MG63 (cell line): ENCODE measurements at regions not wholly inside any gene's neighbourhood (a gene's known extent, or its start where the extent isn't known, plus 50 kb on each side); places are given as distances from the start of the nearest gene placed in this dataset.

Experiments used
- DNase-seq: peaks from one replicate; pipeline ENCODE4 v3.0.0-alpha.2; 2020
- H3K27me3 ChIP-seq: fragments of 250-450 bp; sonication (Bioruptor Pico); 2 replicates; pipeline ENCODE4 v1.5.1; 2020; ENCODE audit warnings: mild to moderate bottlenecking, moderate library complexity
- H3K36me3 ChIP-seq: fragments of 250-450 bp; sonication (Bioruptor Pico); 2 replicates; pipeline ENCODE4 v1.5.1; 2020; ENCODE audit warnings: mild to moderate bottlenecking, moderate library complexity
- H3K4me3 ChIP-seq: fragments of 250-450 bp; sonication (Bioruptor Pico); 2 replicates; pipeline ENCODE4 v1.5.1; 2020; ENCODE audit warnings: mild to moderate bottlenecking, moderate library complexity
- H3K9me3 ChIP-seq: fragments of 250-450 bp; sonication (Bioruptor Pico); 2 replicates; pipeline ENCODE4 v1.5.1; 2020; ENCODE audit warnings: mild to moderate bottlenecking, moderate library complexity

GRCh38 chr2:123077101-123077500 is 948.0 kb upstream of the CNTNAP5 start:
- no peak for DNase-seq
- Histone ChIP-seq H3K4me3 (no peak overlapping the region), H3K27me3 (no peaks in the 10 kb centered on the region), H3K9me3 (peaks cover 6% of the 10 kb centered on the region; the same call in 1 of the 2 replicates), H3K36me3 (no peaks in the 10 kb centered on the region)

- Histone ChIP-seq H3K9me3 (peaks cover 6% of the 10 kb centered on the region; the same call in 1 of the 2 replicates), H3K4me3 (no peak overlapping the region), H3K36me3 (no peaks in the 10 kb centered on the region), H3K27me3 (no peaks in the 10 kb centered on the region)
- no peak for DNase-seq
Observed at GRCh38 chr2:123080331-123080730, 944.8 kb upstream of the CNTNAP5 start.

GRCh38 chr2:123085484-123085883 is 939.6 kb upstream of the CNTNAP5 start:
- Histone ChIP-seq H3K27me3 (no peaks in the 10 kb centered on the region), H3K36me3 (no peaks in the 10 kb centered on the region)

GRCh38 chr2:123086613-123087385 is 938.3 kb upstream of the CNTNAP5 start:
- Histone ChIP-seq H3K9me3 (no peaks in the 10 kb centered on the region), H3K27me3 (no peaks in the 10 kb centered on the region), H3K4me3 (no peak overlapping the region), H3K36me3 (no peaks in the 10 kb centered on the region)
- DNase-seq: no peak

More at GRCh38 chr2:123085484-123085883, 939.6 kb upstream of the CNTNAP5 start:
- DNase-seq: no peak
- Histone ChIP-seq H3K4me3 (no peak overlapping the region), H3K9me3 (no peaks in the 10 kb centered on the region)

GRCh38 chr2:123091471-123091870 is 933.6 kb upstream of the CNTNAP5 start:
- H3K36me3 ChIP-seq: no peaks in the 10 kb centered on the region
- no peak for DNase-seq
- no peak overlapping the region for H3K4me3 ChIP-seq
- no peaks in the 10 kb centered on the region for H3K27me3 ChIP-seq
- H3K9me3 ChIP-seq: no peaks in the 10 kb centered on the region

- Histone ChIP-seq H3K36me3 (no peaks in the 10 kb centered on the region), H3K27me3 (no peaks in the 10 kb centered on the region), H3K4me3 (no peak overlapping the region), H3K9me3 (no peaks in the 10 kb centered on the region)
- no peak for DNase-seq
Observed at GRCh38 chr2:123093199-123093598, 931.9 kb upstream of the CNTNAP5 start.

- no peak for DNase-seq
- Histone ChIP-seq H3K36me3 (no peaks in the 10 kb centered on the region), H3K4me3 (no peak overlapping the region), H3K27me3 (no peaks in the 10 kb centered on the region), H3K9me3 (no peaks in the 10 kb centered on the region)
Observed at GRCh38 chr2:123095219-123095835, 929.8 kb upstream of the CNTNAP5 start.

- H3K27me3 ChIP-seq: no peaks in the 10 kb centered on the region
- H3K9me3 ChIP-seq: no peaks in the 10 kb centered on the region
- no peak for DNase-seq
- no peaks in the 10 kb centered on the region for H3K36me3 ChIP-seq
- no peak overlapping the region for H3K4me3 ChIP-seq
Observed at GRCh38 chr2:123098619-123099018, 926.5 kb upstream of the CNTNAP5 start.

- no peak for DNase-seq
- no peaks in the 10 kb centered on the region for H3K36me3 ChIP-seq
- no peak overlapping the region for H3K4me3 ChIP-seq
- H3K9me3 ChIP-seq: no peaks in the 10 kb centered on the region
- no peaks in the 10 kb centered on the region for H3K27me3 ChIP-seq
Observed at GRCh38 chr2:123101434-123101833, 923.7 kb upstream of the CNTNAP5 start.

GRCh38 chr2:123103902-123104301 is 921.2 kb upstream of the CNTNAP5 start:
- Histone ChIP-seq H3K27me3 (no peaks in the 10 kb centered on the region), H3K36me3 (no peaks in the 10 kb centered on the region), H3K4me3 (no peak overlapping the region), H3K9me3 (no peaks in the 10 kb centered on the region)
- no peak for DNase-seq

GRCh38 chr2:123116595-123116994 is 908.5 kb upstream of the CNTNAP5 start:
- DNase-seq: no peak
- Histone ChIP-seq H3K36me3 (no peaks in the 10 kb centered on the region), H3K9me3 (no peaks in the 10 kb centered on the region; the same call in 1 of the 2 replicates), H3K4me3 (no peak overlapping the region), H3K27me3 (no peaks in the 10 kb centered on the region)

GRCh38 chr2:123127236-123127635 is 897.9 kb upstream of the CNTNAP5 start:
- H3K36me3 ChIP-seq: no peaks in the 10 kb centered on the region
- no peak for DNase-seq
- no peaks in the 10 kb centered on the region for H3K27me3 ChIP-seq
- no peak overlapping the region for H3K4me3 ChIP-seq
- no peaks in the 10 kb centered on the region for H3K9me3 ChIP-seq

GRCh38 chr2:123128951-123129350 is 896.1 kb upstream of the CNTNAP5 start:
- DNase-seq: no peak
- Histone ChIP-seq H3K27me3 (no peaks in the 10 kb centered on the region), H3K9me3 (no peaks in the 10 kb centered on the region), H3K36me3 (no peaks in the 10 kb centered on the region), H3K4me3 (no peak overlapping the region)

GRCh38 chr2:123136419-123136818 is 888.7 kb upstream of the CNTNAP5 start:
- Histone ChIP-seq H3K27me3 (no peaks in the 10 kb centered on the region), H3K36me3 (no peaks in the 10 kb centered on the region), H3K9me3 (no peaks in the 10 kb centered on the region), H3K4me3 (no peak overlapping the region)
- no peak for DNase-seq

- H3K27me3 ChIP-seq: no peaks in the 10 kb centered on the region
- no peaks in the 10 kb centered on the region for H3K9me3 ChIP-seq
- DNase-seq: no peak
- no peaks in the 10 kb centered on the region for H3K36me3 ChIP-seq
- peak overlapping the region; percentile 39 for H3K4me3 ChIP-seq
Observed at GRCh38 chr2:123144082-123144481, 881.0 kb upstream of the CNTNAP5 start.

- Histone ChIP-seq H3K4me3 (no peak overlapping the region), H3K27me3 (no peaks in the 10 kb centered on the region), H3K9me3 (no peaks in the 10 kb centered on the region), H3K36me3 (no peaks in the 10 kb centered on the region)
- DNase-seq: no peak
Observed at GRCh38 chr2:123153041-123153440, 872.0 kb upstream of the CNTNAP5 start.

- Histone ChIP-seq H3K4me3 (no peak overlapping the region), H3K27me3 (no peaks in the 10 kb centered on the region), H3K9me3 (no peaks in the 10 kb centered on the region), H3K36me3 (no peaks in the 10 kb centered on the region)
- DNase-seq: no peak
Observed at GRCh38 chr2:123154195-123154594, 870.9 kb upstream of the CNTNAP5 start.

- Histone ChIP-seq H3K9me3 (no peaks in the 10 kb centered on the region), H3K36me3 (no peaks in the 10 kb centered on the region), H3K27me3 (no peaks in the 10 kb centered on the region), H3K4me3 (no peak overlapping the region)
- DNase-seq: no peak
Observed at GRCh38 chr2:123157016-123157415, 868.1 kb upstream of the CNTNAP5 start.
